ENCODE measurements at regions not wholly inside any gene's neighbourhood (a gene's known extent, or its start where the extent isn't known, plus 50 kb on each side); places are given as distances from the start of the nearest gene placed in this dataset.

- H3K36me3 ChIP-seq: no peaks in the 10 kb centered on the region
- H3K27me3 ChIP-seq: no peaks in the 10 kb centered on the region
- no peaks in the 10 kb centered on the region for H3K4me1 ChIP-seq (ENCODE audit: low read depth)
- H3K27ac ChIP-seq: no peak overlapping the region
- no peak for DNase-seq (ENCODE audit: low read depth in 1 of 2, low spot score in 1 of 2)
- no peak for TF ChIP-seq CTCF (IDR thresholded peaks at IDR 0.05; ENCODE audit: low read depth, low read length)
- no peak overlapping the region for H3K4me3 ChIP-seq
- no peaks in the 10 kb centered on the region for H3K9me3 ChIP-seq (ENCODE audit: low read depth)
Measured at GRCh38 chr3:117706756-117707155, 997.2 kb downstream of the TUSC7 start.

DNA sequence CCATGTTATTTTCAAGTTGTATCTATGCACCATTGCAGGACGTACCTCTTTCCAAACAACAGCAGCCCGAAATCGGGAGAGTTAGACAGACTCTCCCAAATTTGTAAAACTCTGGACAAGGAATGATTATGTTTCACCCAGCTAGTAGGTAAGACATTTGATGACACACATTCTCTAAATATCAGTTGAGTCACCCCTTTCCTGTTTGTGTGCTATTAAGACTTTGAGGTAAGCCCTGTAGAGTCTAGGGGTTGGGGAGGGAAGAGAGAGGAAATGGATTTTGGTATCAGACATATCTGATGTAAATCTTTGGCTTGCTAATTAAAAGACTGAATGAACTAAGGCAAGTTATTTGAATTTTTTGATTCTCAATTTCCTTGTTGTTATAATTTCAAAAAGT, 999.0 kb downstream of the TUSC7 start:
- no peaks in the 10 kb centered on the region for H3K27me3 ChIP-seq
- H3K27ac ChIP-seq: no peak overlapping the region
- H3K4me1 ChIP-seq (ENCODE audit: low read depth): no peaks in the 10 kb centered on the region
- H3K9me3 ChIP-seq (ENCODE audit: low read depth): no peaks in the 10 kb centered on the region
- DNase-seq (ENCODE audit: low read depth in 1 of 2, low spot score in 1 of 2): no peak
- no peak overlapping the region for H3K4me3 ChIP-seq
- TF ChIP-seq CTCF (IDR thresholded peaks at IDR 0.05; ENCODE audit: low read depth, low read length): no peak
- no peaks in the 10 kb centered on the region for H3K36me3 ChIP-seq

DNA sequence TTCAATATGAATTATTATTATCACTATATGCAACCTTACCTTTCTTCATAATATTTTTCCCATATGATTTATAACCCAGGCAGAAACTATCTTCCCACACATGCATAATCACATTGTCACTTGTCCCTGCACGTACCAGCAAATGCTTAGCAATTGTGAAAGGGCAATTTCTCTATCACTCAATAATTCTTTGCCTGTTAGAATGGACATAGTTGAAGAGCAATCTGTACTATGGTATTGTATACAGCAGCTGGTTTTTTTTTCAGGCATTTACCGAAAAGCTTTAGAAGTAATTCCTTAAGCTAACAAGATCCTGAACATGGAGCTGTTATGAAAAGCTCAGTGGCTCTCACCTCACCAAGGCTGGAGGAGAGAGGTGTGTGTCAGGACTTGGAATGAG, 999.5 kb downstream of the TUSC7 start:
- TF ChIP-seq CTCF (IDR thresholded peaks at IDR 0.05; ENCODE audit: low read depth, low read length): no peak
- no peak for DNase-seq (ENCODE audit: low read depth in 1 of 2, low spot score in 1 of 2)
- no peaks in the 10 kb centered on the region for H3K9me3 ChIP-seq (ENCODE audit: low read depth)
- no peaks in the 10 kb centered on the region for H3K4me1 ChIP-seq (ENCODE audit: low read depth)
- no peaks in the 10 kb centered on the region for H3K27me3 ChIP-seq
- H3K36me3 ChIP-seq: no peaks in the 10 kb centered on the region
- no peak overlapping the region for H3K4me3 ChIP-seq
- H3K27ac ChIP-seq: no peak overlapping the region

DNA sequence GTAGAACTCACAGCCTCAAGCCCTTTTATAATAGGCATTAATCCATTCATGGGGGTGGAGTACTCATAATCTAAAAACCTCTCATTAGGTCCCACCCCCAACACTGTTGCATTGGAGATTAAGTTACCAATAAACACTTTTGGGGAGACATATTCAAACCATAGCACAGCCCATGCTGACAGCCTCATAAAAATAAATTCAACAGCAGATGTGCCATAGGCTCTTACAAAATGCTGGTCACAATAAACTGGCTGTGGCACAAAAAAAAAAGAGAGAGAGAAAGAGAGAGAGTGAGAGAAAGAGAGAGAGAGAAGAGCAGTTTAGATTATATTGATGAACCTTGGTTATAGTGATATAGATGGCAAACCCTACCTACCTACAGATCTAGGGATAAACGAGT, 1000.9 kb downstream of the TUSC7 start:
- no peak for DNase-seq (ENCODE audit: low read depth in 1 of 2, low spot score in 1 of 2)

GRCh38 chr3:117719316-117719926, 1009.8 kb downstream of the TUSC7 start:
- H3K27me3 ChIP-seq: peaks cover 3% of the 10 kb centered on the region
- H3K9me3 ChIP-seq (ENCODE audit: low read depth): no peaks in the 10 kb centered on the region
- H3K4me1 ChIP-seq (ENCODE audit: low read depth): no peaks in the 10 kb centered on the region
- peak; percentile 37 to 39 for DNase-seq (ENCODE audit: low read depth in 1 of 2, low spot score in 1 of 2)
- TF ChIP-seq CTCF (IDR thresholded peaks at IDR 0.05; ENCODE audit: low read depth, low read length): peak; percentile 81
- H3K4me3 ChIP-seq: no peak overlapping the region
- no peaks in the 10 kb centered on the region for H3K36me3 ChIP-seq
- no peak overlapping the region for H3K27ac ChIP-seq

More for the DNA sequence above, 1000.9 kb downstream of the TUSC7 start:
- no peaks in the 10 kb centered on the region for H3K36me3 ChIP-seq
- H3K4me1 ChIP-seq (ENCODE audit: low read depth): no peaks in the 10 kb centered on the region
- no peak overlapping the region for H3K4me3 ChIP-seq
- no peaks in the 10 kb centered on the region for H3K9me3 ChIP-seq (ENCODE audit: low read depth)
- no peaks in the 10 kb centered on the region for H3K27me3 ChIP-seq
- no peak overlapping the region for H3K27ac ChIP-seq
- TF ChIP-seq CTCF (IDR thresholded peaks at IDR 0.05; ENCODE audit: low read depth, low read length): no peak

Data from cardiac muscle cell (in vitro differentiated cells and primary cell).